Right lung (tissue), 2 donors: ENCODE measurements at regions not wholly inside any gene's neighbourhood (a gene's known extent, or its start where the extent isn't known, plus 50 kb on each side); places are given as distances from the start of the nearest gene placed in this dataset.
"Not testable (repeated sequence)": the region's sequence is repeated elsewhere in the genome, so short reads cannot be mapped to it uniquely, and the experiment has no call there.

Experiments
- DNase-seq, 2 donors: peaks; one replicate each; pipeline ENCODE4 v3.0.0-alpha.2; 2013

DNA sequence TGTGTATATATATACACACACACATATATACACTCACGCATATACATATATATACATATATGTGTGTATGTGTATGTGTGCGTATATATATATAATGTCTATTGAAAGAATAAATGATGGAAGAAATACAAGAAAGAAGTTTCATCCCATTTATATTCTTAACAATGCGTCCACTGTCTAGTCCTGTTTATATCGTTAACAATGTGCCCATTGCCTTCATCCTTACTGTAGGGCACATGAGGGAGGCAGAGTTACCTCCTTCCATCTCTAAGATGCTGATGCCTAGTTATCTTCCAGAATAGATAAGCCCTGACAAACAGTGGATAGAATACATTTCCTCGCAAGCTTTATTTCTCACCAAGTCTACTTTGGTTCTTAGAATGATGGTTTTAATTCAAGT lies 389.8 kb upstream of the SEMA6A start:
- no peak for DNase-seq

DNA sequence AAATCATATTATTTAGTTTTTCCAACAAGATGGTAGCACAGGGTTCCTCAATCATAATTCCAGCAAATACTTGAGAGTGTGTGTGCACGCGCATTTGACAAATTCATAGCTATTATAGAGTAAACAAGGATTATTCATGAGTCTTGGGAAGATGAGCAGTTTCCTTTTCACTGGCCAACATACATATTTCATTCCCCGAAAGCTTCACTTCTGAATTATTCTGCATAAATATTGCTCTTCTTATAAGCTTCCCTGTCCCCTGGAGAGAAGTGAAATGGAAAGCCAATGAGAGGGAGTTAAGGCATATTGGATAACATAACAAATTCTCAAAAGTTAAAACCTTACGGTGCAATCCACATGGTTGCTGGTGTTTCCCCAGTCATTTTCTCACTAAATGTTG lies 386.4 kb upstream of the SEMA6A start:
- DNase-seq, result no peak

DNA sequence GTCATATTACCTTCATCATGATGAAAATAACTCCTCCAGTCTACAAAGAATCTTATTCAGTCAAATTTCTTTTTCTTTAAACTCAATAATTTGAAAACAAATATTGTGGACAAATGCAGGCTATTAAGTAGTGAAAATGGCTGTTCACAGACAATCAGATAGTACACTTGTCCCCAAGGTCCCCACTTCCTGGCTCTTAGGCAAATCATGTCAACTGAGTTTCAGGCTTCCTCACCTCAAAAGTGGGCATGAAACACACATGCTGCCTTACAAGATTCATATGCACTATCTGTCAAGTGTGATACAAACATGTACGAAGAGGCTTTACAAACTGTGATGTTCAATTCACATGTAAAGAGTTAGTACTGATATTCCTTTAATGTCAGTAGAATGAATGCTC lies 385.2 kb upstream of the SEMA6A start:
- no peak for DNase-seq

DNA sequence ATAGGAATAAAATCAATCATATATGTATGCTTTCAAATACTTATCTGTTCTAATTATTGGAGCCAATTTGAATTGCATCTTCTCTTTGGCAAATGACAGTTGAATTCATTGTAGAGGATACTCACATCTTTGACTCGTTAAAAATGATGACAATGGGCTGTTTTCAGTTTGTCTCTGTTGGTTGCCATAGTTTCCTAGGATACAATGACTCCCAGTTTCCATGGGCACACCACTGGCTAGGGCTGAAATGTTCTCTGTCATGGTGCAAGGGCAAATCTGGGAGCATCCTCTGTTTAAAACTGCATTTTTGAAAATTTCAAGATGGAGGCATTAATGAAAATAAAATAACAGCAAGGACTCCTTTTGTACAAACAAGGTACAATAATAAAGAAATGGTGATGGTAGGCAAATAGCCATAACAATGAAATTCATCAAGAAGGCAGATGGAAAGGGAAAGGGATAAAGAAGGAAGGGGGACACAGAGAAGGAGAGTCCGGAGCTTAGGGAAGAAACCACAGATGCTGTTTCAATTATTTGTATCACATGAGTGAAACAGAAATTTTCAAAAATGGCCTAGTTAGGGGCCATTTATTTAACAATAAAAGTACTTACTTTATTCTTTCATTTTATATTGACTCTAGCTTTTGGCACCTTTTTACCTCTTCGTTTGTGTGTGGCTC lies 378.8 kb upstream of the SEMA6A start:
- no peak for DNase-seq

DNA sequence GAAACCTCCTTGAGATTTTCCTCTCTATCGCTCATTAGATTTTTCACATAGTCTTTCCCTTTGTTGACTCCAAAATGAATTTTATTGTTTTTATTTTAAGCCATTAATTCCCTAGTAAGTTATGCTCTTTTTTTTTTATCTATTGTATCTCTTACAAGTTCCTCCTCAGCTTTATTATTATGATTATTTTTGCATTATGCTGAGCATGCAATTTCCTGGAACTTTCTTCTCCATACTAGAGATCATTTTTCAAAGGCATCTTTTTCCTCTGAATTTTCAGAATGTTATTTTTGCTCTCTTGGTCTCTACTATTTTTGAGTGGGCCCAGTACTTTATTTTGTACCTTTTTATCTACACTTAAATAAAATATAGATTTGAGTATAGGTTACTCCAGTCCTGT lies 376.6 kb upstream of the SEMA6A start:
- no peak for DNase-seq

DNA sequence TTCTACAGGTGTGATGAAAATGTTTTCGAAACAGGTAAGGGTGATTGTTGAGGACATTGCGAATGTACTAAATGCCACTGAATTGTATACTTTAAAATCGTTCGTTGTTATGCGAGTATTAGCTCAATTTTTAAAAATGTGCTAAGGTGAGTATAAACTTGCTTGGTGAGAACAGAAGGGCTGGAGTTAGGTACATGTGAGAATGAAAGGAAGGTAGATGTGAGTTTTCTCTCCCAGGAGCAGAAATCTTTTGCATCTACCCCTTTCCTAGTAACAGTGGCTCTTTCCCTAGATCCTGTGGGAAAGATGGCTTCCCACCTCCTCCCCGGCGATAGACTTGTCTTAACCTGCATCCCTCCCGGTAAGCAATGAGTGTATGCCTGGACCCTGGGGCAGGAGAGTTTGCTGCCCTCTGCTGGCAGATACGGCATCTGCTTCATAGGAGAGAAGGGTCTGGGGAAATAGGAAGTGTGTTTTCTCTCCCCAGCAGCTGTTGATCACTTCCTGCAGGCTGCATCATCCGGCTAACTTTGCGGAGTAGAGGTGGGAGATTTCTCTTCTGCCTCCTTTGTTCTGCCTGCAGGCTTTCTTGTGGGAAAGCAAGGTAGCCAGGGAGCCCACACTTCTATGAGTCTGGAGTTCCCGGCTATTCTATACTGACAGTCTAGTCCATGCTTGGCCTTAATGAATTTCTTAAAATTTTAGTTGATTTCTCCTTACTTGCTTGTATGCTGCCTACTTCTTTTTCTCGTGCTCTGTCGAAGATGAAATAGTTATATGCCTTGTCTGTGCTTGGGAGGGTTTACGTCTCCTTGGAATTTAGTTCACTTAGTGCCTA lies 373.3 kb upstream of the SEMA6A start:
- DNase-seq, result no peak

DNA sequence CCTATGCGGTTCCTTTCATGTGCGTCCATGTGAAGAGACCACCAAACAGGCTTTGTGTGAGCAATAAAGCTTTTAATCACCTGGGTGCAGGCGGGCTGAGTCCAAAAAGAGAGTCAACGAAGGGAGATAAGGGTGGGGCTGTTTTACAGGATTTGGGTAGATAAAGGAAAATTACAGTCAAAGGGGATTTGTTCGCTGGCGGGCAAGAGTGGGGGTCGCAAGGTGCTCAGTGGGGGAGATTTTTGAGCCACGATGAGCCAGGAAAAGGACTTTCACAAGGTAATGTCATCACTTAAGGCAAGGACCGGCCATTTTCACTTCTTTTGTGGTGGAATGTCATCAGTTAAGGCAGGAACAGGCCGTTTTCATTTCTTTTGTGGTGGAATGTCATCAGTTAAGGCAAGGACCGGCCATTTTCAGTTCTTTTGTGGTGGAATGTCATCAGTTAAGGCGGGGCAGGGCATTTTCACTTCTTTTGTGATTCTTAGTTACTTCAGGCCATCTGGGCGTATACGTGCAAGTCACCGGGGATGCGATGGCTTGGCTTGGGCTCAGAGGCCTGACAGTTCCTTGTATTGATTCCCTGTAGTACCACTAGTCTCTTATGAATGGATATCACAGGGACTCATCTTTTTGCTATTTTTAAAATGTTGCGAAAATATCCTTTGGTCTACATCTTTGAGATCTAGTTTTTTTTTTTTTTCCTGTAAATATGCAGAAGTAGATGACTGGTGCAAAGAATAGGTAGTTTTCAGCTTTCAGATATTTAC lies 371.2 kb upstream of the SEMA6A start:
- DNase-seq, result not testable (repeated sequence)

DNA sequence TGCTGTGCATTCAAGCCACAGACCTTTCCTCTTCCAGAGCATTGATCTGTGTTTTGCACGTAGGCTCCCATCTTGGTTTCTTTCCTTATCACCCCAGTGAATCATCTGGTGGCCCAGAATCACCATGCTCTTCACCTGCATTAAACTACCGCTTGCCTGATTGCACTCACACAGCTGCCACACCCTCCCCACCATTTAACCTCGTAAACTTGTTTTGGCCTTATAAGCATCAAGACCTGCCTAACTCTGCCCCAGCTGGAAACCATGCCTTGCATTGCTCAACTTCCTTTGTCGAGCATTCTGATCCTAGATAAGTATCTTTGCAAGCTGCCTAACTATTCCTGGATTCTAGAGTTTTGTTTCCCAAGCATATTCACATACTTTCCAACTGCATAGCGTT lies 369.6 kb upstream of the SEMA6A start:
- no peak for DNase-seq

DNA sequence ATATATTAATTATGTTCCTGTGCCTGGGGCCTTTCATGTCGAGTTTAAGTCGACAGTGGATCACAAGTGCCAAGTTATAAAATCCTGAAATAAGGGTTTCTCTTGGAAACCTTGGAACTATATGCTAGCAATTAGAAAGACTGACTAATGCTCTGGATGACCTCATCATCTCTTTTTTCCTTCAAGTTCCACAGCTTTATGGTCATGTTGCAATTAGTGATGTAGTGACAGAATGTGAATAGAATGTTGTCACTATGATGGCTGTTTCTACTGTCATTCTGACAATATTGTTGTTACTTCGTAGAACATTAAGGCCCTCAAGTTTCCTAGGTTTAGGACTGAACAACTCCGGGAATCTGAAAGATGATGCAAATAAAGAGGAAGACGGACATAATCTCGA lies 368.0 kb upstream of the SEMA6A start:
- DNase-seq, result no peak

DNA sequence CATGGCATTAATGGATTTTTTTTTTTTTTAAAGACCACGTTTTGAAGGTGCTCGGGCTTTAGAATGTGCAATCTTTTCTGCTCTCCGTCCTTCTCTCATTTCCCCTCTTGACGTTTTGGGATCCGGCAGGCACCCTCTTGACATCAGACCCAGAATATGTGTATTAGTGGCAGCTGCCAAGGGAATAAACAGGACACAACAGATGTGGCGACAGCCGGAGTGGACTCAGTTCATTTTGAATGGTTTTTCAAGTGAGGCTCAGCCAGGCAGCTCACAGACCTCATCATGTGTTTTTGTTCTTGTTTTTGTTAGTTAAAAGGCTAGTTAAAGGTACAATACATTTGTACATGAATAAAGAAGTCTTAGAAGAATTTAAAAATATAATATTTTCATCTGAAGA lies 365.0 kb upstream of the SEMA6A start:
- DNase-seq, result no peak

DNA sequence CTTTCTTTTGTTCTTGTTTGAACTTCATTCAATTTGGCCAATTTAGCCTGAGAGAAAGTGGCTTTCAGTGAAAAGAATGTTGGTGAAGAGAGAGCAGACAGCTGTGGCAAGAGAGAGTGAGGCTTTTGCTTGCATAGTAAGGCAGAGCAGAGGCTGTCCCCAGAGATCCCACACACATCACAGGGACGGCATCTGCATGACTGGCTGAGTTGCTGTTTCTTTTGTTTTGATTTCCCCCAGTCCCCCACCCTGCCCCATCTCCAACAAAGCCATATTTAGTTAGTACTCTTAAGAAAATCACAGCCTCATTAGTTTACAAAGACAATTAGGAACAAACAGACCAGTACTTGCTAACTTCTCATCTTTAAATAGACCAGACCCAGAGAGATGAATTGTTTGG lies 363.9 kb upstream of the SEMA6A start:
- DNase-seq, result no peak

DNA sequence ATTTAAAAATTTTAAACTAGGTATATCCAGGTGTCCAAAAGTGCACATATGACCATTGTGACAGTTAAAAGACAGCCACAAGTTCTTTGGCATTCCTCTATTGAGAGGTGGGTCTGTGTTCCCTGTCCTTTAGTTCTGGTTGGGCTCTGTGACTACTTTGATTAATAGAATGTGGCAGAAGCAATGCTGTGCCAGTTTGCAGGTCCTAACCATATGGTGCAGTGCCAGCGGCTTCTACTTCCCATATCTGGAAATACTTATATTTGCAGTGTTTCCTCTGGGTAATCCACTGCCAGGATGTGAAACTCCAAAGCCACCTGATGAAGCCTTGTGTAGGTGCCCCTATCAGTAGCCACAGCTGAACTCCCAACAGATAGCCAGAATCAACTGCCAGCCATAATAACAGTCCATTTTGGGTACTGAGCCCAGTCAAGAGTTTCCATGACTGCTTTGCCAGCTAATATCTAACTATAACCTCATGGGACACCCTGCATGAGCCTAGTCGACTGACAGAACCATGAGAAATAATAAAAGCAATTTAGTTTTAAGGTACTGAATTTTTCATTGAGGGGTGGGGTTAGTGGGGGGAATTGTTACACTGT lies 361.0 kb upstream of the SEMA6A start:
- no peak for DNase-seq

DNA sequence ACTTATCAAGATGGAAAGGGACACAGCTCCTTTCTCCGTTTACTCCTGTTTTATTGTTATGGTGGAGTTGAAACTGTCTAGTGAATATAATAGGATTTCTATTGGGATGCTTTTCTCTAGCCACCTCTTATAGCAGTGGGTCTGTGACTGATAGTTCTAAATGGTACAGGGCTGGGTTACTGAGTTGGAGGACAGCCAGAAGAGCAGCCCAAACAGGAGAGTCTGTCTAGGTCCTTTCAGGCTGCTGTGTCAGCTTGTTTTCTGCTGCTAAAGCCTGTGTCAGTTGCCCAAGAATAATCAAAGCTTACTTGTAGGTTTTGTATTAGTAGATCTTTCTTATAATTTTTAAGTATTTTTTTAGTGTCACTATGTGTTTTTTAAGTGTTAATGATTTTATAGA lies 356.0 kb upstream of the SEMA6A start:
- no peak for DNase-seq

DNA sequence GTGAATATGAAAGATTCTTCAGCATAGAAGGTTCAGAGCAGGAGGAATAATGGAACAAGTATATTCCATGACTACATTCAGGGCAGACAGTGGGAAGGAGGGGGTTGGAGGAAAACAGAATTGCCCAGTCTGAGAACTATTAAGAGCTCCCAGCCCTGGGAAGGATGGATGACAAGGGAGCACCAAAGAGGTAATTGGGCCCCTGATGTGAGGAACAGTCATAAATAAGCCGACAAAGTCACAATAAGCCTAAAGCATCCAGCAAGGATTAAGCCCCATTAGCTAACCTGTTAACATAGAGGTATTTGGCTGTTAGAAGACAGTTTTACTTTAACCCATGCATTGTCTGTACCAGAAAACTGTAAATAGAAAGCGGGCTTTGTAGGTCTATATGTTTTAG lies 348.7 kb upstream of the SEMA6A start:
- no peak for DNase-seq

DNA sequence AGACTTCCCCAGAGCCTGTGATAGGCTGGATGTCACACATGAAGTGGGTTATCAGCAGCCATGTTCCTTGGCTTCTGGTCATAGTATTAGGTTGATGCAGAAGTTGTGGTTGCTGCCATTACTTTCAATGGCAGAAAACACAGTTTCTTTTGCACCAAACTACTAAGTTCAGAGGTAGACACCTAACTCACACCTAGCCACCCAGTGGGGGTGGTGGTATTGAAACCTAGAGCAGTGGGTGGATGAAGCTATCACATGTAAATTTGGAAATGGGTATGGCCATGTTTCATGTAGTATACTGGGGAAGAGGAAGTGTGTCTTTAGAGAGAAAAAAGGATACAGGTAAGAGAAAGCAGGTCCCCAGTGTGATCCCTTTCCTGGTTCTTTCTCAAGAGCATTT lies 347.9 kb upstream of the SEMA6A start:
- no peak for DNase-seq

DNA sequence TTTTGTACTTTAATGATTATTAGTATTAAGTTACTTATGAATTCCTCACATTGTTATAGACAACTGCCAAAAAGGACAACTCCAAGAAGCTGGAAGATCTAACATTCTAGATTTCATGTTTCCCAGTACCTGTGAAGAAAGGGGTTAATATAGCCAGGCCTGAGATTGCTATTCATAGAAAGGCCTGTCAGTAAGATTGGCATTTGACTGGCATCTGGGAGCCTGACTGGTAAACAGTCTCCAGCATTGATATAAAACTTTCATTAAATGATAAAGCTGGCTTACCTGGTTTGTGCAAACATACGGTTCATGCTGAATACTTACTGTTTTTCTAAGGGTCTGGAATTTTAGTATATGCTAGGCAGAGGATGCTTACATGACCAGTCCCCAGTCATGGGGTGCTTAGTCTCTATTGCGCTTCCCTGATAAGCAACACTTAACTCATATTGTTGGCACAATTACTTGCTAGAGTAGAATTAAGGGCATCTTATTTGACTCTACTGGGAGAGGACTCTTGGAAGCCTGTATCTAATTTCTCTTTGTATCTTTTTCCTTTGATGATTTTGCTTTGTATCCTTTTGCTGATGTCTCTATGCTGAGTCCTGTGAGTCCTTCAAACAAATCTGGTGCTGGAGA lies 340.4 kb upstream of the SEMA6A start:
- DNase-seq, result no peak

DNA sequence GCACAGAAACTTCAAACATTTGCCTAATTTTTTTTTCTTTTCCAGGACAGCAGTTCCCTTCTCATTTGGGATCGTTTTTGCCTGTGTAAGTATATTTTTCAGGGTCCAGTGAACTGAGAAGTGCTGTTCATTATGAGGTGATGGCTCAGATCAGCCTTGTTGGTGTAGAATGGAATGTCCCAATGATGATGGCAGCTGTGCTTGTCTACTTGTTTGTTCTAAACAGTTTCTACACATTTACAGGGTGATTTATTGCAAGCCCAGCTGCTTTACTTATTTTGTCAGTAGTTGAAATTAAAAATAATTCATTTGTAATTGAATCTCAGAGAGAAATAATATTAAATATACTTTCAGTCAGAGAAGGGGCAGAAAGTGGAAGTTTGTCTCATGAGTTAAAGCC lies 337.6 kb upstream of the SEMA6A start:
- peak in 1 of 2 donors; percentile 14 for DNase-seq

DNA sequence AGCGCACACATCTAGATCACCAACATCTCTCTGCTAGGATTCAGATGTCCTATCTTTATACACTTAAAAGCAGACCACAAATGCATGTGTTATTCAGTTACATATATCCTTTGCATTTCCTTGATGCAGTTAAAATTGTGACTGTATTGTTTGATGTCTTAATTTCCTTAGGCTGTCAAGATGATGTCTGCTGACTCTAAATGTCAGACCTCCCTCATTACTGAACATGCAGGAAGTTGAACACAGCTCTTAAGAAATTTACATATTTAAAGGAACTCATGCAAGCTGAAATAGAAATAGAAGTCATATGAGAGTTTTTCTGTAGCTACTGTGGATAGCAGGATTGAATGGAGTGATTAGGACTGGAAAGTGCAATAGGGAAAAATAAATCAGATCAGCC lies 336.5 kb upstream of the SEMA6A start:
- DNase-seq, result no peak

DNA sequence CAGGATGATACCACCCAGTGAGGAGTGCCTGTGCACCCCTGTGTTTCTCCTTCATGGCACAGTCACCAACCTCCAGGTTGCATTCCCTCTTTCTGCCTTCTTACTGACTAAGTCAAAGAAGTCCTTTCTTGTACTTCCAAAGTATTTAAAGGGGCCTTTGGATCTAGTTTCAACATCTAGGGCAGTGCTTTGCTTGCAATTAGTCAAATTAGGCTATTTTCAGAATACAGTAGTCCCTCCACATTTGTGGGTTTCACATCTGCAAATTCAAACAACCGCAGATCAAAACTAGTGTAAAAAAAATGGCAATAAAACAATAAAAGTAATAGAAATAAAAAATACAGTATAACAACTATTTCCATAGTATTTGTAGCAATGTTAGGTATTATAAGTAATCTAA lies 333.9 kb upstream of the SEMA6A start:
- no peak for DNase-seq

DNA sequence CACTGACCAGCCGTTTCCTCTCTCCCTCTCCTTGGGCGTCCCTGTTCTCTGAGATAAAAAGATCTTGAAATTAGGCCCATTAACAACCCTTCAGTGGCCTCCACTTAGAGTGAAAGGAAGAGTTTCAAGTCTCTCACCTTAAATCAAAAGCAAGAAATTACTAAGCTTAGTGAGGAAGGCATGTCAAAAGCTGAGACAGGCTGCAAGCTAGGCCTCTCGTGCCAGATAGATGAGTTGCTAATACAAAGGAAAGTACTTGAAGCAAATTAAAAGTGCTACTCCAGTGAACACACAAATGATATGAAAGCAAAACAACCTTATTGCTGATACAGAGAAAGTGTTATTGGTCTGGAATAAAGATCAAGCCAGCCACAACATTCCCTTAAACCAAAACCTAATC lies 331.3 kb upstream of the SEMA6A start:
- DNase-seq, result no peak

DNA sequence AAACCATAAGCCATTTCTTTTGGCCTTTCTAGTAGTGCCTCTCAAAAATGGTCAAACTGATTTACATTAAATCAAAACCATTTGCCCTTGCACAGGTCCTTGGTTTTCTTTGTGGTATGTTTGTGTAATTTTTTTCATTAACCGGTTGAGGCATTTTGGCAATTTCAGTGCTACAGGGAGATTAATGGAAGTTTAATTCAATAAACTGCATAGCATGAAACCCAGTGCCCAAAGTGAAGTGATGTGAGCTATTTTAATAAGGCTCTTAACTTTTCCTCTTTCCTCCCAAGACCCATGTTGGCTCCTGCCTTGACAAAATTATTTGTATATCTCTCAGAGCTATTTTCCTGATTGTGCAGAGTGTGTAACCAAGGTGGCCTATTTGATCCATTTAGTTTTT lies 326.2 kb upstream of the SEMA6A start:
- no peak for DNase-seq

DNA sequence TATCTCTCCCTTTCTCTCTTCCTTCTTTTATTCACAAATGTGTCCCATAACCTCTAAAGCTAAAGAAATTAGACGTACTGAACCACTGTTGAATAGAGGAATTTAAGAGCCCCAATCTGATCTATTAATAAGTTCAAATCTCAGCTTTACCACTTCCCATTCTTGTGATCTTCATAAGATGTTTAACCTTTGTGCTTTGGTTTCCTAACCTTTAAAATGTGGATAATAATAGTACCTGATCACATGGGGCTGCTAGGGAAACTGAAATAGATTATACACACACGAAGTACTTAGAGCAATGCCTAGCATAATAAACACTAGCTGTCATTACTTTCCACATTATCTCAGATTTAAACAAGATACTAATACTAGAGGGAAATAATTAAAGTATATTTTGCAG lies 324.3 kb upstream of the SEMA6A start:
- DNase-seq, result no peak
